AG04450 (cell line): ENCODE measurements at regions not wholly inside any gene's neighbourhood (a gene's known extent, or its start where the extent isn't known, plus 50 kb on each side); places are given as distances from the start of the nearest gene placed in this dataset.

Experiments used
- CTCF ChIA-PET: fragments of 300-600, 350-600 bp; formaldehyde crosslinking; extraction: SDS; loops from one replicate; lab custom pipeline; 2022; ENCODE audit warnings: antibody characterized with exemption, inconsistent platforms; lab: Charles Lee
- POLR2A ChIA-PET: fragments of 350-600 bp; formaldehyde crosslinking; extraction: SDS; loops from one replicate; lab custom pipeline; 2021; ENCODE audit warnings: antibody characterized with exemption, inconsistent platforms; lab: Yijun Ruan, JAX
- DNase-seq: peaks from one replicate; pipeline ENCODE4 v3.0.0-alpha.2; 2011; ENCODE audit warnings: low read depth, low spot score
- H3K27ac ChIP-seq: one replicate; pipeline ENCODE4 v1.5.1; 2012; ENCODE audit warnings: low read depth, low read length, control low read depth
- H3K27me3 ChIP-seq: one replicate; pipeline ENCODE4 v1.6.0; 2012; ENCODE audit warnings: low read length; ENCODE audit not compliant: control insufficient read depth, insufficient read depth
- H3K4me3 ChIP-seq: 2 replicates; pipeline ENCODE4 v1.5.1; 2011; ENCODE audit warnings: mild to moderate bottlenecking, low read depth, low read length, control low read depth
- H3K9me3 ChIP-seq: 2 replicates; pipeline ENCODE4 v1.5.1; 2012; ENCODE audit warnings: low read length; ENCODE audit not compliant: control insufficient read depth, insufficient read depth
- CTCF ChIP-seq: IDR thresholded peaks from 2 replicates; pipeline ENCODE4 v1.5.1; 2011; ENCODE audit warnings: low read depth, low read length, control low read depth, inconsistent platforms

GRCh38 chrX:18102006-18102405, 118.7 kb downstream of the BEND2 start:
- H3K4me3 ChIP-seq: no peak overlapping the region
- no peak for TF ChIP-seq CTCF
- H3K27ac ChIP-seq: no peak overlapping the region
- DNase-seq: no peak
- H3K9me3 ChIP-seq: no peaks in the 10 kb centered on the region; the same call in 1 of the 2 replicates
- ChIA-PET CTCF (no interaction called here), POLR2A (no interaction called here)
- no peaks in the 10 kb centered on the region for H3K27me3 ChIP-seq

- CTCF ChIA-PET: no interaction called here
- Histone ChIP-seq H3K9me3 (no peaks in the 10 kb centered on the region; the same call in 1 of the 2 replicates), H3K27me3 (no peaks in the 10 kb centered on the region), H3K27ac (no peak overlapping the region), H3K4me3 (no peak overlapping the region)
- no peak for DNase-seq
- POLR2A ChIA-PET: no interaction called here
- no peak for TF ChIP-seq CTCF
These were observed 119.6 kb downstream of the BEND2 start for GRCh38 chrX:18101087-18101486.

GRCh38 chrX:18099745-18100144, 120.9 kb downstream of the BEND2 start:
- Histone ChIP-seq H3K4me3 (no peak overlapping the region), H3K27ac (no peak overlapping the region), H3K27me3 (no peaks in the 10 kb centered on the region), H3K9me3 (no peaks in the 10 kb centered on the region; the same call in 1 of the 2 replicates)
- no peak for DNase-seq
- POLR2A ChIA-PET: no interaction called here
- CTCF ChIA-PET: no interaction called here
- TF ChIP-seq CTCF: no peak

- no peak for TF ChIP-seq CTCF
- Histone ChIP-seq H3K27ac (no peak overlapping the region), H3K9me3 (no peaks in the 10 kb centered on the region; the same call in 1 of the 2 replicates), H3K4me3 (no peak overlapping the region), H3K27me3 (no peaks in the 10 kb centered on the region)
- DNase-seq: no peak
- ChIA-PET POLR2A (no interaction called here), CTCF (no interaction called here)
These were observed 121.9 kb downstream of the BEND2 start for GRCh38 chrX:18098763-18099162.

- CTCF ChIA-PET: no interaction called here
- DNase-seq: no peak
- Histone ChIP-seq H3K4me3 (no peak overlapping the region), H3K9me3 (no peaks in the 10 kb centered on the region), H3K27ac (no peak overlapping the region), H3K27me3 (no peaks in the 10 kb centered on the region)
- POLR2A ChIA-PET: no interaction called here
- no peak for TF ChIP-seq CTCF
These were observed 144.3 kb downstream of the BEND2 start for GRCh38 chrX:18076434-18076833.
